K562 (cell line): ENCODE measurements at regions not wholly inside any gene's neighbourhood (a gene's known extent, or its start where the extent isn't known, plus 50 kb on each side); places are given as distances from the start of the nearest gene placed in this dataset.
A peak's percentile ranks its signal among the peaks of the same experiment; 100 is the strongest.

Source experiments
- ATAC-seq: fragments of 200-7000 bp; cut with Tn5 transposase; 3 replicates; pipeline ENCODE4 v1.9.1; 2020; ENCODE audit warnings: moderate library complexity
- BruUV-seq: library from RNA; stranded (reverse); fragments of 400-500 nt; replicated peaks from 2 replicates; lab custom pipeline; 2021; lab: Mats Ljungman, UMichigan
- CTCF ChIA-PET: fragments of 300-600 bp; formaldehyde crosslinking; extraction: SDS; loops from one replicate; lab custom pipeline; 2021; ENCODE audit warnings: low intra/inter-chr PET ratio; lab: Yijun Ruan, JAX
- POLR2A ChIA-PET: fragments of 300-600, 350-650 bp; sonication (Branson Sonifier 250); formaldehyde crosslinking; extraction: SDS; loops from one replicate; lab custom pipeline; 2021; ENCODE audit warnings: antibody characterized with exemption, inconsistent platforms; lab: Yijun Ruan, JAX
- DNase-seq, 4 experiments: peaks; one replicate each; pipeline versions ENCODE4 v3.0.0 to v3.0.0-alpha.2; 2011 to 2018; ENCODE audit warnings: low spot score in 3 of 4, mixed read lengths in 3 of 4; ENCODE audit errors: extremely low read depth in 1 of 4
- FAIRE-seq: peaks from 2 replicates; lab custom pipeline; 2011; peaks lifted over from hg19 to GRCh38; lab: Jason Lieb, UNC
- H2AFZ ChIP-seq: 2 replicates; pipeline ENCODE4 v1.6.0; 2011; ENCODE audit warnings: low read depth, low read length, control low read depth, inconsistent platforms
- H3K27ac ChIP-seq: fragments of 200-600 bp; 3 replicates; pipeline ENCODE4 v1.8.0; 2011; ENCODE audit warnings: low read depth, mild to moderate bottlenecking, control low read depth, inconsistent platforms, low read length, moderate library complexity, mixed read lengths; ENCODE audit errors: extremely low read depth
- H3K27me3 ChIP-seq, 2 experiments: fragments of 300-600 bp in 1 of 2; 2 replicates in 1 of 2; 3 replicates in 1 of 2; pipeline versions ENCODE4 v1.6.0 to v1.8.0; 2011; ENCODE audit warnings: inconsistent platforms in 2 of 2, low read length in 2 of 2, mild to moderate bottlenecking in 1 of 2, mixed read lengths in 1 of 2, moderate library complexity in 1 of 2; ENCODE audit not compliant: control insufficient read depth in 2 of 2, insufficient read depth in 2 of 2
- H3K36me3 ChIP-seq: fragments of 300-600 bp; 3 replicates; pipeline ENCODE4 v1.8.0; 2011; ENCODE audit warnings: mild to moderate bottlenecking, low read length, inconsistent platforms; ENCODE audit not compliant: control insufficient read depth, insufficient read depth
- H3K4me1 ChIP-seq, 2 experiments: fragments of 200-600 bp in 1 of 2; replicated peaks in 1 of 2; 2 replicates in 1 of 2; 3 replicates in 1 of 2; pipeline versions ENCODE4 v1.5.1 to v1.8.0; 2011; ENCODE audit warnings: inconsistent platforms in 2 of 2, low read length in 2 of 2, mild to moderate bottlenecking in 1 of 2, mixed read lengths in 1 of 2, moderate library complexity in 1 of 2; ENCODE audit not compliant: control insufficient read depth in 2 of 2, insufficient read depth in 2 of 2
- H3K4me2 ChIP-seq: 2 replicates; pipeline ENCODE4 v1.6.1; 2011; ENCODE audit warnings: low read length, control low read depth, inconsistent platforms, mixed read lengths; ENCODE audit not compliant: insufficient read depth
- H3K4me3 ChIP-seq: fragments of 200-600 bp; sonication (generic), shearing (Covaris generic); 2 replicates; pipeline ENCODE4 v1.5.1; 2016; ENCODE audit warnings: control low read depth, inconsistent platforms
- H3K79me2 ChIP-seq: fragments of 200-600 bp; 3 replicates; pipeline ENCODE4 v1.8.0; 2011; ENCODE audit warnings: low read length, inconsistent platforms; ENCODE audit not compliant: control insufficient read depth, insufficient read depth
- H3K9ac ChIP-seq, 2 experiments: 2 replicates each; pipeline versions ENCODE4 v1.6.0 to v1.6.1; 2011; ENCODE audit warnings: low read depth in 2 of 2, low read length in 2 of 2, control low read depth in 1 of 2, inconsistent platforms in 1 of 2, mild to moderate bottlenecking in 1 of 2, mixed read lengths in 1 of 2; ENCODE audit not compliant: insufficient read depth in 1 of 2
- H3K9me1 ChIP-seq: one replicate; pipeline ENCODE4 v1.6.0; 2011; ENCODE audit warnings: inconsistent platforms, mild to moderate bottlenecking, low read length, moderate library complexity; ENCODE audit not compliant: control insufficient read depth, insufficient read depth
- H3K9me3 ChIP-seq: replicated peaks from 2 replicates; pipeline ENCODE4 v1.5.1; 2011; ENCODE audit warnings: low read depth, low read length, inconsistent platforms; ENCODE audit not compliant: control insufficient read depth, insufficient read depth
- H4K20me1 ChIP-seq: replicated peaks from 2 replicates; pipeline ENCODE4 v1.6.1; 2011; ENCODE audit warnings: low read length, inconsistent platforms, mixed read lengths; ENCODE audit not compliant: control insufficient read depth, insufficient read depth
- BACH1 ChIP-seq: fragments of 200-800 bp; sonication (Bioruptor generic); IDR thresholded peaks from 2 replicates; pipeline ENCODE4 v1.6.1; 2016; ENCODE audit warnings: missing genetic modification characterization, missing compliant biosample characterization
- ID3 ChIP-seq, 2 experiments: fragments of 250-450 bp in 1 of 2; fragments of 450-650 bp in 1 of 2; sonication (Bioruptor Pico) in 1 of 2; IDR thresholded peaks; 2 replicates each; pipeline versions ENCODE4 v1.6.1 to v1.8.0; 2016 to 2021; ENCODE audit warnings: mild to moderate bottlenecking in 2 of 2, moderate library complexity in 2 of 2, missing compliant biosample characterization in 1 of 2, missing genetic modification characterization in 1 of 2
- NFE2L1 ChIP-seq: fragments of 450-650 bp; IDR thresholded peaks from 2 replicates; pipeline ENCODE4 v1.6.1; 2016; ENCODE audit warnings: missing genetic modification characterization, low read depth, mild to moderate bottlenecking, missing compliant biosample characterization, moderate library complexity, borderline replicate concordance
- NFYB ChIP-seq: IDR thresholded peaks from 2 replicates; pipeline ENCODE4 v1.6.1; 2011; ENCODE audit warnings: mild to moderate bottlenecking, moderate library complexity; ENCODE audit not compliant: insufficient read length; ENCODE audit errors: extremely low read depth
- PKNOX1 ChIP-seq: fragments of 450-650 bp; IDR thresholded peaks from 2 replicates; pipeline ENCODE4 v1.6.1; 2016
- RBM25 ChIP-seq: fragments of 200-400 bp; formaldehyde crosslinking; IDR thresholded peaks from 2 replicates; pipeline ENCODE4 v1.6.1; 2018; ENCODE audit warnings: low read length, low read depth, moderate library complexity; ENCODE audit not compliant: severe bottlenecking
- RFX1 ChIP-seq: fragments of 450-650 bp; IDR thresholded peaks from 2 replicates; pipeline ENCODE4 v1.6.1; 2016; ENCODE audit warnings: mild to moderate bottlenecking, moderate library complexity
- SAFB2 ChIP-seq: fragments of 200-400 bp; formaldehyde crosslinking; IDR thresholded peaks from 2 replicates; pipeline ENCODE4 v1.6.1; 2018; ENCODE audit warnings: borderline replicate concordance, low read length, low read depth, moderate library complexity; ENCODE audit not compliant: severe bottlenecking
- SAP30 ChIP-seq: fragments of 200-600 bp; sonication (generic); IDR thresholded peaks from 2 replicates; pipeline ENCODE4 v1.6.1; 2012; ENCODE audit warnings: borderline replicate concordance, low read depth, mild to moderate bottlenecking, moderate library complexity, low read length, control low read depth, inconsistent platforms; ENCODE audit not compliant: insufficient read depth, poor library complexity, severe bottlenecking
- SETDB1 ChIP-seq: IDR thresholded peaks from one replicate; pipeline ENCODE4 v1.6.1; 2012; ENCODE audit warnings: low read length, control low read depth, inconsistent platforms
- ZNF764 ChIP-seq: fragments of 250-450 bp; sonication (Bioruptor Pico); IDR thresholded peaks from 2 replicates; pipeline ENCODE4 v1.4.0; 2020; ENCODE audit warnings: low read depth, mild to moderate bottlenecking, moderate library complexity
- in situ Hi-C: fragments of 300-500 bp; cut with MboI; formaldehyde crosslinking; loops from 4 replicates; pipeline ENCODE4 v1.15.0; 2018; ENCODE audit warnings: inconsistent platforms, mixed read lengths
- intact Hi-C: fragments of 100-400 bp; cut with micrococcal nuclease; formaldehyde crosslinking; loops from 2 replicates; pipeline ENCODE4 v1.14.2; 2022

DNA sequence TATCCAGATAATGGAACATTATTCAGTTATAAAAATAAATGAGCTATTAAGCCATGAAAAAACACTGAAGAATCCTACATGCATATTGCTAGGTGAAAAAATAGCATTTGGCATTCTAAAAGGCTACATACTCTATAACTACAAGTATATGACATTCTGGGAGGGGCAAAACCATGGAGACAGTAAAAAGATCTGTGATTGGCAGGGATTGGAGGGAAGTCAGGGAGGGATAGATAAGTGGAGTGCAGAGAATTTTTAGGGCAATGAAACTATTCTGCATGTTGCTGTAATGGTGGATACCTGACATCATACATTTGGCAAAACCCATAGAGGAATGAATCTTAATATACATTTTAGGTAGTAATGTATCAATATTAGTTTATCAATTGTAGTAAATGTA lies 63.1 kb upstream of the SLC38A2 start:
- in situ Hi-C loops (no loop called here), intact Hi-C loops (no loop called here)
- Histone ChIP-seq H3K36me3 (no peaks in the 10 kb centered on the region), H3K27ac (no peak overlapping the region), H3K4me1 (peaks cover 10 to 27% of the 10 kb centered on the region in 2 experiments), H3K9me3 (no peaks in the 10 kb centered on the region), H3K79me2 (no peaks in the 10 kb centered on the region), H3K4me3 (no peak overlapping the region), H3K9ac (no peak overlapping the region), H4K20me1 (no peaks in the 10 kb centered on the region), H3K9me1 (no peaks in the 10 kb centered on the region), H2AFZ (no peak overlapping the region), H3K4me2 (no peak overlapping the region), H3K27me3 (no peaks in the 10 kb centered on the region)
- ChIA-PET CTCF (no interaction called here), POLR2A (interaction anchor here (0.6 kb wide), 1 partner anchor 16 kb away, joined by 3 read pairs; no protein-coding TSS in a partner anchor)
- FAIRE-seq, result no peak
- ATAC-seq, result no peak
- DNase-seq, result peak in 2 of 4 experiments; percentile 49 to 69
- TF ChIP-seq SAP30 (no peak), PKNOX1 (peak; percentile 70), SETDB1 (no peak), RFX1 (peak; percentile 77), ID3 (CRISPR knock-in tag; IDR thresholded peaks at IDR 0.05) (no peak), ID3 (tag; IDR thresholded peaks at IDR 0.05) (no peak), BACH1 (tag) (no peak), SAFB2 (no peak), NFE2L1 (tag) (no peak), RBM25 (peak; percentile 34), NFYB (peak; percentile 26), ZNF764 (CRISPR knock-in tag) (no peak)
- BruUV-seq, result no TSS peak
